Smooth muscle cell (in vitro differentiated cells): ENCODE measurements at regions not wholly inside any gene's neighbourhood (a gene's known extent, or its start where the extent isn't known, plus 50 kb on each side); places are given as distances from the start of the nearest gene placed in this dataset.

Source experiments
- DNase-seq: peaks from one replicate; lab custom pipeline; 2025; ENCODE audit not compliant: unreplicated experiment; lab: John Stamatoyannopoulos, UW
- H2AFZ ChIP-seq: fragments of 200-600 bp; sonication (generic); 2 replicates; pipeline ENCODE4 v1.6.0; 2016; ENCODE audit warnings: antibody characterized with exemption, low read depth, mild to moderate bottlenecking
- H3F3A ChIP-seq: fragments of 200-600 bp; sonication (generic); 2 replicates; pipeline ENCODE4 v1.6.0; 2017; ENCODE audit warnings: antibody characterized with exemption, low read depth
- H3K27ac ChIP-seq: fragments of 200-600 bp; sonication (generic); 2 replicates; pipeline ENCODE4 v1.5.1; 2016; ENCODE audit warnings: low read depth, mild to moderate bottlenecking
- H3K27me3 ChIP-seq: fragments of 200-600 bp; sonication (generic); 2 replicates; pipeline ENCODE4 v1.6.1; 2016; ENCODE audit warnings: low read depth, mild to moderate bottlenecking
- H3K36me3 ChIP-seq: fragments of 200-600 bp; sonication (generic); 2 replicates; pipeline ENCODE4 v1.5.1; 2016; ENCODE audit warnings: low read depth
- H3K4me1 ChIP-seq: fragments of 200-600 bp; sonication (generic); 2 replicates; pipeline ENCODE4 v1.5.1; 2016; ENCODE audit warnings: low read depth
- H3K4me2 ChIP-seq: fragments of 200-600 bp; sonication (generic); 2 replicates; pipeline ENCODE4 v1.6.0; 2016; ENCODE audit warnings: mild to moderate bottlenecking
- H3K4me3 ChIP-seq: fragments of 200-600 bp; sonication (generic); 2 replicates; pipeline ENCODE4 v1.5.1; 2016; ENCODE audit warnings: mild to moderate bottlenecking
- H3K79me2 ChIP-seq: fragments of 200-600 bp; sonication (generic); 2 replicates; pipeline ENCODE4 v1.6.0; 2016; ENCODE audit warnings: low read depth, mild to moderate bottlenecking
- H3K9ac ChIP-seq: fragments of 200-600 bp; sonication (generic); 2 replicates; pipeline ENCODE4 v1.6.0; 2016; ENCODE audit warnings: low read depth
- H3K9me3 ChIP-seq: fragments of 200-600 bp; sonication (generic); replicated peaks from 2 replicates; pipeline ENCODE4 v1.5.1; 2016; ENCODE audit warnings: low read depth
- H4K20me1 ChIP-seq: fragments of 200-600 bp; sonication (generic); 2 replicates; pipeline ENCODE4 v1.6.0; 2016; ENCODE audit warnings: low read depth
- WGBS: methylation state at CpG from one replicate; pipeline ENCODE4 v1.1.7; 2016; ENCODE audit warnings: low lambda C conversion rate; 5-methylcytosine and 5-hydroxymethylcytosine counted together
- TF ChIP-seq, protein P1 (sequence below): fragments of 200-600 bp; sonication (generic); IDR thresholded peaks from 2 replicates; pipeline ENCODE4 v1.5.1; 2017; ENCODE audit warnings: borderline replicate concordance, mild to moderate bottlenecking, antibody characterized with exemption; ENCODE audit not compliant: insufficient read depth, poor library complexity, severe bottlenecking

DNA sequence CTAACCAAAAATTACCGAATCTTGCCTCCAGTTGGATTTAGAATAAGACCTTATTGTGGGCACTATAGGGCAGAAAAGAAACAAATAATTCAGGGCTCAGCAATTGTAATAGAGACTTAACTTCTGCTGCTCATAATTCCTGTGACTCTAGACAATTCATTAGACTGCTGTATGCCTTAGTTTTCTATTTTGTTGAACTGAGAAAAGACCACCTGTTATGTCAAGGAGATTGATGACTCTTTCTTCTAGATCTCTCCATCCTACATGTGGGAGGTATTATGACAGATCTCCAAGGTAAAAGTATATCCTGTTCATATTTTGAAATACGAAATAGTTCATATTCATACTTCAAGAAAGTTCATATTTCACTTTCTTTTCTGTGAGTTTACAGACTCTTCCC lies 605.1 kb downstream of the PSAT1 start:
- Histone ChIP-seq H4K20me1 (no peaks in the 10 kb centered on the region), H3K79me2 (no peaks in the 10 kb centered on the region), H3K9ac (no peak overlapping the region), H3K4me3 (no peak overlapping the region), H3K27me3 (no peaks in the 10 kb centered on the region), H2AFZ (no peak overlapping the region), H3F3A (no peaks in the 10 kb centered on the region), H3K36me3 (no peaks in the 10 kb centered on the region), H3K9me3 (no peaks in the 10 kb centered on the region), H3K4me1 (no peaks in the 10 kb centered on the region), H3K27ac (no peak overlapping the region), H3K4me2 (no peak overlapping the region)
- DNase-seq = no peak
- TF ChIP-seq, protein P1, sequence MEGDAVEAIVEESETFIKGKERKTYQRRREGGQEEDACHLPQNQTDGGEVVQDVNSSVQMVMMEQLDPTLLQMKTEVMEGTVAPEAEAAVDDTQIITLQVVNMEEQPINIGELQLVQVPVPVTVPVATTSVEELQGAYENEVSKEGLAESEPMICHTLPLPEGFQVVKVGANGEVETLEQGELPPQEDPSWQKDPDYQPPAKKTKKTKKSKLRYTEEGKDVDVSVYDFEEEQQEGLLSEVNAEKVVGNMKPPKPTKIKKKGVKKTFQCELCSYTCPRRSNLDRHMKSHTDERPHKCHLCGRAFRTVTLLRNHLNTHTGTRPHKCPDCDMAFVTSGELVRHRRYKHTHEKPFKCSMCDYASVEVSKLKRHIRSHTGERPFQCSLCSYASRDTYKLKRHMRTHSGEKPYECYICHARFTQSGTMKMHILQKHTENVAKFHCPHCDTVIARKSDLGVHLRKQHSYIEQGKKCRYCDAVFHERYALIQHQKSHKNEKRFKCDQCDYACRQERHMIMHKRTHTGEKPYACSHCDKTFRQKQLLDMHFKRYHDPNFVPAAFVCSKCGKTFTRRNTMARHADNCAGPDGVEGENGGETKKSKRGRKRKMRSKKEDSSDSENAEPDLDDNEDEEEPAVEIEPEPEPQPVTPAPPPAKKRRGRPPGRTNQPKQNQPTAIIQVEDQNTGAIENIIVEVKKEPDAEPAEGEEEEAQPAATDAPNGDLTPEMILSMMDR = no peak
- WGBS = 86% methylated on average over 2 of the region's 2 CpGs

GRCh38 chr9:78903581-78903980 lies 606.7 kb downstream of the PSAT1 start:
- Histone ChIP-seq H3K9me3 (no peaks in the 10 kb centered on the region), H4K20me1 (no peaks in the 10 kb centered on the region), H3K79me2 (no peaks in the 10 kb centered on the region), H3K9ac (no peak overlapping the region), H3K36me3 (no peaks in the 10 kb centered on the region), H3K4me2 (no peak overlapping the region), H3K4me1 (no peaks in the 10 kb centered on the region), H3K27ac (no peak overlapping the region), H3K27me3 (no peaks in the 10 kb centered on the region), H3F3A (no peaks in the 10 kb centered on the region), H2AFZ (no peak overlapping the region), H3K4me3 (no peak overlapping the region)
- TF ChIP-seq, protein P1 = no peak
- DNase-seq = no peak

GRCh38 chr9:78904686-78905085 lies 607.8 kb downstream of the PSAT1 start:
- Histone ChIP-seq H3K4me1 (no peaks in the 10 kb centered on the region), H3F3A (no peaks in the 10 kb centered on the region)

GRCh38 chr9:78905387-78905786 lies 608.5 kb downstream of the PSAT1 start:
- Histone ChIP-seq H3K36me3 (no peaks in the 10 kb centered on the region), H3K27me3 (no peaks in the 10 kb centered on the region), H2AFZ (no peak overlapping the region), H3K79me2 (no peaks in the 10 kb centered on the region), H4K20me1 (no peaks in the 10 kb centered on the region), H3K27ac (no peak overlapping the region), H3F3A (no peaks in the 10 kb centered on the region), H3K4me2 (no peak overlapping the region), H3K9me3 (no peaks in the 10 kb centered on the region), H3K4me1 (no peaks in the 10 kb centered on the region), H3K4me3 (no peak overlapping the region), H3K9ac (no peak overlapping the region)
- 88% methylated on average over 1 of the region's 1 CpG for WGBS
- no peak for DNase-seq
- TF ChIP-seq, protein P1 = no peak

More at GRCh38 chr9:78904686-78905085, 607.8 kb downstream of the PSAT1 start:
- Histone ChIP-seq H3K4me3 (no peak overlapping the region), H3K27me3 (no peaks in the 10 kb centered on the region), H3K9me3 (no peaks in the 10 kb centered on the region), H2AFZ (no peak overlapping the region), H3K27ac (no peak overlapping the region), H4K20me1 (no peaks in the 10 kb centered on the region), H3K4me2 (no peak overlapping the region), H3K9ac (no peak overlapping the region), H3K79me2 (no peaks in the 10 kb centered on the region), H3K36me3 (no peaks in the 10 kb centered on the region)
- TF ChIP-seq, protein P1 = no peak
- DNase-seq = no peak
